GM19324 (cell line): ENCODE measurements at regions not wholly inside any gene's neighbourhood (a gene's known extent, or its start where the extent isn't known, plus 50 kb on each side); places are given as distances from the start of the nearest gene placed in this dataset.

ENCODE experiments used
- ATAC-seq: cut with Tn5 transposase; IDR thresholded peaks from one replicate; pipeline ENCODE4 v1.9.1; 2021; ENCODE audit warnings: mild to moderate bottlenecking, moderate library complexity; ENCODE audit not compliant: unreplicated experiment, low FRiP score

GRCh38 chr5:155996123-155996522 is 330.8 kb upstream of the SGCD start:
- ATAC-seq: no peak

- ATAC-seq: no peak
These were observed 328.7 kb upstream of the SGCD start for GRCh38 chr5:155998257-155998656.

- ATAC-seq: no peak
These were observed 326.8 kb upstream of the SGCD start for GRCh38 chr5:156000115-156000514.

GRCh38 chr5:156004754-156005153 is 322.2 kb upstream of the SGCD start:
- no peak for ATAC-seq

GRCh38 chr5:156006026-156006647 is 320.8 kb upstream of the SGCD start:
- no peak for ATAC-seq

- no peak for ATAC-seq
These were observed 318.1 kb upstream of the SGCD start for GRCh38 chr5:156008844-156009243.

GRCh38 chr5:156009583-156009982 is 317.4 kb upstream of the SGCD start:
- no peak for ATAC-seq

- no peak for ATAC-seq
These were observed 311.8 kb upstream of the SGCD start for GRCh38 chr5:156015137-156015536.

GRCh38 chr5:156019130-156019529 is 307.8 kb upstream of the SGCD start:
- no peak for ATAC-seq

- ATAC-seq: no peak
These were observed 307.3 kb upstream of the SGCD start for GRCh38 chr5:156019571-156020180.

GRCh38 chr5:156020647-156021046 is 306.3 kb upstream of the SGCD start:
- ATAC-seq: no peak

GRCh38 chr5:156021866-156022265 is 305.1 kb upstream of the SGCD start:
- no peak for ATAC-seq

GRCh38 chr5:156025656-156026055 is 301.3 kb upstream of the SGCD start:
- ATAC-seq: no peak

GRCh38 chr5:156031181-156031580 is 295.8 kb upstream of the SGCD start:
- ATAC-seq: no peak

GRCh38 chr5:156036640-156037039 is 290.3 kb upstream of the SGCD start:
- ATAC-seq: no peak

GRCh38 chr5:156037151-156037909 is 289.6 kb upstream of the SGCD start:
- no peak for ATAC-seq

- ATAC-seq: no peak
These were observed 284.2 kb upstream of the SGCD start for GRCh38 chr5:156042726-156043125.

- no peak for ATAC-seq
These were observed 283.6 kb upstream of the SGCD start for GRCh38 chr5:156043351-156043750.

GRCh38 chr5:156051972-156052371 is 275.0 kb upstream of the SGCD start:
- no peak for ATAC-seq

- ATAC-seq: no peak
These were observed 274.3 kb upstream of the SGCD start for GRCh38 chr5:156052656-156053055.

- ATAC-seq: no peak
These were observed 273.9 kb upstream of the SGCD start for GRCh38 chr5:156053056-156053455.

- ATAC-seq: no peak
These were observed 250.1 kb upstream of the SGCD start for GRCh38 chr5:156076912-156077311.
